A549 (cell line): ENCODE measurements at regions not wholly inside any gene's neighbourhood (a gene's known extent, or its start where the extent isn't known, plus 50 kb on each side); places are given as distances from the start of the nearest gene placed in this dataset.

Experiments used
- CBX8 ChIP-seq: fragments of 200-600 bp; sonication (generic); IDR thresholded peaks from 2 replicates; pipeline ENCODE4 v1.6.1; 2016
- CHD2 ChIP-seq: fragments of 150-350 bp; IDR thresholded peaks from 2 replicates; pipeline ENCODE4 v1.6.1; 2014; ENCODE audit warnings: low read length; ENCODE audit not compliant: partially characterized antibody
- CTCF ChIP-seq: fragments of >200 bp; sonication (Bioruptor Twin); formaldehyde crosslinking; IDR thresholded peaks from 3 replicates; pipeline ENCODE4 v1.5.1; 2016
- EHMT2 ChIP-seq: fragments of 200-600 bp; sonication (generic); IDR thresholded peaks from 2 replicates; pipeline ENCODE4 v1.6.1; 2016; ENCODE audit warnings: antibody characterized with exemption, low read depth, mild to moderate bottlenecking, moderate library complexity
- FOSL2 ChIP-seq, 2 experiments: fragments of 450-650 bp in 1 of 2; fragments of >200 bp in 1 of 2; sonication (Bioruptor Twin) in 1 of 2; formaldehyde crosslinking; IDR thresholded peaks; 2 replicates each; pipeline versions ENCODE4 v1.5.0 to v1.6.1; 2016 to 2020; ENCODE audit warnings: mild to moderate bottlenecking in 1 of 2, moderate library complexity in 1 of 2
- MAX ChIP-seq: IDR thresholded peaks from 2 replicates; pipeline ENCODE4 v1.6.1; 2012
- MAZ ChIP-seq: fragments of 150-350 bp; IDR thresholded peaks from 2 replicates; pipeline ENCODE4 v1.6.1; 2014; ENCODE audit warnings: antibody characterized with exemption, low read depth, low read length, borderline replicate concordance
- NFE2L2 ChIP-seq: fragments of 150-350 bp; conservative IDR thresholded peaks from 2 replicates; pipeline ENCODE4 v1.6.1; 2014; ENCODE audit warnings: low read length
- POLR2A ChIP-seq: IDR thresholded peaks from 2 replicates; pipeline ENCODE4 v1.6.1; 2012; ENCODE audit warnings: mild to moderate bottlenecking, low read length
- RARB ChIP-seq: fragments of 250-450 bp; sonication (Bioruptor Pico); IDR thresholded peaks from 2 replicates; pipeline ENCODE4 v1.8.0; 2021; ENCODE audit warnings: mild to moderate bottlenecking, moderate library complexity
- REST ChIP-seq: fragments of 200-600 bp; sonication (generic); IDR thresholded peaks from 2 replicates; pipeline ENCODE4 v1.6.1; 2016; ENCODE audit warnings: antibody characterized with exemption, mild to moderate bottlenecking, moderate library complexity
- ZSCAN20 ChIP-seq: fragments of 250-450 bp; sonication (Bioruptor Pico); IDR thresholded peaks from 2 replicates; pipeline ENCODE4 v1.8.0; 2022; ENCODE audit warnings: mild to moderate bottlenecking, moderate library complexity

- TF ChIP-seq POLR2A (no peak), CHD2 (no peak), REST (no peak), RARB (CRISPR knock-in tag) (no peak), CTCF (no peak), CBX8 (no peak), FOSL2 (IDR thresholded peaks at IDR 0.05) (no peak), FOSL2 (CRISPR knock-in tag; IDR thresholded peaks at IDR 0.05) (no peak), MAZ (no peak), ZSCAN20 (no peak), MAX (no peak), NFE2L2 (no peak), EHMT2 (no peak)
Observed at GRCh38 chr12:107554941-107555340, 130.7 kb upstream of the PWP1 start.
